Chondrocyte (in vitro differentiated cells): ENCODE measurements at regions not wholly inside any gene's neighbourhood (a gene's known extent, or its start where the extent isn't known, plus 50 kb on each side); places are given as distances from the start of the nearest gene placed in this dataset.

Source experiments
- DNase-seq: peaks from one replicate; pipeline ENCODE4 v3.0.0; 2021; ENCODE audit warnings: mixed read lengths, low spot score
- H3K27ac Mint-ChIP-seq: one replicate; pipeline ENCODE4 v1.8.0; 2021; ENCODE audit warnings: mild to moderate bottlenecking, moderate library complexity, mixed read lengths; ENCODE audit not compliant: unreplicated experiment
- H3K27me3 Mint-ChIP-seq: 2 replicates; pipeline ENCODE4 v1.8.0; 2021; ENCODE audit warnings: low read depth, mixed read lengths
- H3K36me3 Mint-ChIP-seq: 2 replicates; pipeline ENCODE4 v1.8.0; 2021; ENCODE audit warnings: low read depth, mixed read lengths
- H3K4me1 Mint-ChIP-seq: 2 replicates; pipeline ENCODE4 v1.8.0; 2021; ENCODE audit warnings: low read depth, mild to moderate bottlenecking, mixed read lengths
- H3K4me3 Mint-ChIP-seq: one replicate; pipeline ENCODE4 v1.8.0; 2021; ENCODE audit warnings: mild to moderate bottlenecking, moderate library complexity, mixed read lengths; ENCODE audit not compliant: unreplicated experiment
- H3K9me3 Mint-ChIP-seq: 2 replicates; pipeline ENCODE4 v1.8.0; 2021; ENCODE audit warnings: low read depth, mixed read lengths
- TF ChIP-seq, protein P1 (sequence below): fragments of 200-600 bp; sonication (generic); IDR thresholded peaks from 2 replicates; pipeline ENCODE4 v1.5.0; 2021; ENCODE audit warnings: antibody characterized with exemption, mild to moderate bottlenecking, moderate library complexity

DNA sequence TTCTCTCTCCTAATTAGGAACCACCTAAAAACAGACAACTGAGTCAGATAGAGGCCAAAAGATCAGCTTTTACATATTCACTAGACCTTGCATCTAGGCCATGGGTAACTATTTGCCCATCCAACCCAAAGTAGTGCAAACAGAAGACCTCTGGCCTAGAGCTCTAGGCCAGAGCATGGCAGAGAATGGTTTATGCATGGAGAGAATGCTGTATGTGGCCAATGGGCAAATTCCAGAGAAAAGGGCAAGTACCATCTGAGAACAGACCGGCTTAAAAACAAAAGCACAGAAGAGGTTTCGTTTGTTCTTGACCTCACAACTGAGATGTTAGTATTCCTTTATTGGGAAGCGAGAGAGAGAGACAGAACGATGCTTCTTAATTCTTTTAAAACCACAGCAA lies 151.7 kb upstream of the RFX3 start:
- no peaks in the 10 kb centered on the region for H3K27me3 Mint-ChIP-seq
- no peak for DNase-seq
- no peaks in the 10 kb centered on the region for H3K4me1 Mint-ChIP-seq
- H3K36me3 Mint-ChIP-seq = no peaks in the 10 kb centered on the region
- TF ChIP-seq, protein P1, sequence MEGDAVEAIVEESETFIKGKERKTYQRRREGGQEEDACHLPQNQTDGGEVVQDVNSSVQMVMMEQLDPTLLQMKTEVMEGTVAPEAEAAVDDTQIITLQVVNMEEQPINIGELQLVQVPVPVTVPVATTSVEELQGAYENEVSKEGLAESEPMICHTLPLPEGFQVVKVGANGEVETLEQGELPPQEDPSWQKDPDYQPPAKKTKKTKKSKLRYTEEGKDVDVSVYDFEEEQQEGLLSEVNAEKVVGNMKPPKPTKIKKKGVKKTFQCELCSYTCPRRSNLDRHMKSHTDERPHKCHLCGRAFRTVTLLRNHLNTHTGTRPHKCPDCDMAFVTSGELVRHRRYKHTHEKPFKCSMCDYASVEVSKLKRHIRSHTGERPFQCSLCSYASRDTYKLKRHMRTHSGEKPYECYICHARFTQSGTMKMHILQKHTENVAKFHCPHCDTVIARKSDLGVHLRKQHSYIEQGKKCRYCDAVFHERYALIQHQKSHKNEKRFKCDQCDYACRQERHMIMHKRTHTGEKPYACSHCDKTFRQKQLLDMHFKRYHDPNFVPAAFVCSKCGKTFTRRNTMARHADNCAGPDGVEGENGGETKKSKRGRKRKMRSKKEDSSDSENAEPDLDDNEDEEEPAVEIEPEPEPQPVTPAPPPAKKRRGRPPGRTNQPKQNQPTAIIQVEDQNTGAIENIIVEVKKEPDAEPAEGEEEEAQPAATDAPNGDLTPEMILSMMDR = no peak
- no peaks in the 10 kb centered on the region for H3K9me3 Mint-ChIP-seq
- H3K27ac Mint-ChIP-seq = no peak overlapping the region
- no peak overlapping the region for H3K4me3 Mint-ChIP-seq

DNA sequence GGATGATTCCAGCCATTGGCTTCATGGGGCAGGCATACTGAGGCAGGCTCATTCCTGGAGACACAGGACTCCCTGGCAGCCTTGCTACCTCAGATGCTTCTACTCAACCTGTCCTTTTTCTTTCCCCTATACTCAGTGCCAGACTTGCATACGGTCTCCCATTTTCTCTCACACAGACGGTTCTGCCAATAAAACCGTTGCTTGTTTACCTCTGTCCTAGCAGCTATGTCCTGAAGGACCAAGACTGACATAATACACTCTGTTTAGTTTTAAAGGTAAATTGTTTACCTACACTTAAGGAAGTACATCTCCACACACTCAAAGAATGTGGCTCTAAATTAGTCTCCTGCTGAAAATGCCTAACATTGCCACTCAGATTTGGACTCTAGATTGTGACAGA lies 151.0 kb upstream of the RFX3 start:
- no peaks in the 10 kb centered on the region for H3K4me1 Mint-ChIP-seq
- no peaks in the 10 kb centered on the region for H3K9me3 Mint-ChIP-seq
- no peak for DNase-seq
- no peak overlapping the region for H3K27ac Mint-ChIP-seq
- no peaks in the 10 kb centered on the region for H3K27me3 Mint-ChIP-seq
- TF ChIP-seq, protein P1 = no peak
- no peaks in the 10 kb centered on the region for H3K36me3 Mint-ChIP-seq
- H3K4me3 Mint-ChIP-seq = no peak overlapping the region

DNA sequence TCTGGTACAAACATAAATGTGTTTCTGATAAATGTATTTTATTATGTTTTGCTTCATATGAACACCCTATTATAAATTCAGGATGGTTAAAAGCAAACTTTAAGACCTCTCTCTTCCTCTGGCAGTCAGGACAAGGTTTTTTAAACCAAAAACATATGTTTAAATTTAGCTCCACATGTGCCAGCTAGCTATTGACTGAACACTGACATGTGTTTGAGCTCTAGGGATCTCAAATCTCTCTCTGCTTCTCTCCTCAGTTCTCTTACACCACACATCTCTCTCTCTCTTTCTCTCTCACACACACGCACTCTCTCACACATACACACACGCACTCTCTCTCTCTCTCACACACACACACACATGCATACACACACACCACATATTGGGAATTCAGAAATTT lies 150.1 kb upstream of the RFX3 start:
- H3K27ac Mint-ChIP-seq = no peak overlapping the region
- H3K27me3 Mint-ChIP-seq = no peaks in the 10 kb centered on the region
- DNase-seq = no peak
- no peaks in the 10 kb centered on the region for H3K4me1 Mint-ChIP-seq
- no peaks in the 10 kb centered on the region for H3K36me3 Mint-ChIP-seq
- H3K4me3 Mint-ChIP-seq = no peak overlapping the region
- no peaks in the 10 kb centered on the region for H3K9me3 Mint-ChIP-seq
- TF ChIP-seq, protein P1 = no peak

DNA sequence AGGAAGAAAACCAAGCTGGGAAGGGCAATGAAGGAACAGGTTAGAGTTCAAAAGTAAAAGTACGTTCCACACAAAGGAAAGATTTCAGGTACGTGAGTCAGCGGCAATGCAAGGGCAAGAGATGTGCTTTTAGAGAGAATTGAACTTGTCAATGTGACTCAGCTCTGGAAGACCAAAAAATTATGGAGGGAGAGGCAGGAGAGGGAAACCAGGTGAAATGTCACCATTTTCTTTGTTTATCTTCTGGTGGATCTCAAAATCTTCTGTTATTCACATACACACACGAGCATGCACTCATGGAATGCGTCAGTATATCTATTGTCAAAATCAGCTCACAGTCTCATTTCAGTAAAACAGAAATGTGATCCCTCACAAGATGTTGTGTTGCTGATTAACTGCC lies 148.8 kb upstream of the RFX3 start:
- Mint-ChIP-seq H3K4me1 (no peaks in the 10 kb centered on the region), H3K36me3 (no peaks in the 10 kb centered on the region), H3K9me3 (no peaks in the 10 kb centered on the region), H3K27me3 (no peaks in the 10 kb centered on the region), H3K4me3 (no peak overlapping the region), H3K27ac (no peak overlapping the region)
- TF ChIP-seq, protein P1 = no peak
- DNase-seq = no peak

DNA sequence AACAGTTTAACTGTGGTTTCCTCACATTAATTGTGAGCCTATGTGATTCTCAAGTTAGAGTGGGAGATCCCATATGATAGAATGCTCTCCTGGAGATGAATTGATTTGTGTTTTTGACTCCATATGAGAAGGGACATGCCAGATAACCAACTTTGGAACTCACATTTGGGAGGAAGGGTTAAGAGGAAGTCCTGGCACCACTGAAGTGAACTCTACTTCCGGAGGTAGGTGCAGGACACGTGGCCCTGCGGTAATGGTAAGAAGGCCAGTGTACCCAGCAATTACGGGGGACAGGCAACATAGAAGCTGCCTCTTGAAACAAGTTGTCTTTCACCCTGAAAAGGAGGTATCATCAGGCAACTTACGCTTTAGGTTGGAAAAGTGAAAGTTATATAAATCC lies 146.6 kb upstream of the RFX3 start:
- Mint-ChIP-seq H3K4me1 (no peaks in the 10 kb centered on the region), H3K9me3 (no peaks in the 10 kb centered on the region), H3K4me3 (no peak overlapping the region), H3K27ac (no peak overlapping the region), H3K36me3 (no peaks in the 10 kb centered on the region), H3K27me3 (no peaks in the 10 kb centered on the region)
- no peak for DNase-seq
- TF ChIP-seq, protein P1 = no peak
